LNCaP clone FGC (cell line): ENCODE measurements at regions not wholly inside any gene's neighbourhood (a gene's known extent, or its start where the extent isn't known, plus 50 kb on each side); places are given as distances from the start of the nearest gene placed in this dataset.

Source experiments
- DNase-seq: peaks from one replicate; pipeline ENCODE4 v3.0.0-alpha.2; 2011; ENCODE audit warnings: low read depth
- H3K4me3 ChIP-seq: 2 replicates; pipeline ENCODE4 v1.5.1; 2011; ENCODE audit warnings: mild to moderate bottlenecking, low read depth, low read length, control low read depth
- CTCF ChIP-seq: IDR thresholded peaks from 2 replicates; pipeline ENCODE4 v1.5.1; 2012; ENCODE audit warnings: mild to moderate bottlenecking; ENCODE audit not compliant: control insufficient read depth, insufficient read depth; ENCODE audit errors: extremely low read depth

GRCh38 chr15:93985176-93985575, 246.2 kb upstream of the MCTP2 start:
- no peak for TF ChIP-seq CTCF
- H3K4me3 ChIP-seq: no peak overlapping the region
- DNase-seq: no peak

- no peak for DNase-seq
- H3K4me3 ChIP-seq: no peak overlapping the region
- no peak for TF ChIP-seq CTCF
These were observed 247.8 kb upstream of the MCTP2 start for GRCh38 chr15:93983526-93983925.

GRCh38 chr15:93982226-93982727, 249.1 kb upstream of the MCTP2 start:
- no peak for DNase-seq
- H3K4me3 ChIP-seq: no peak overlapping the region
- TF ChIP-seq CTCF: no peak

- H3K4me3 ChIP-seq: no peak overlapping the region
- TF ChIP-seq CTCF: no peak
- DNase-seq: no peak
These were observed 249.7 kb upstream of the MCTP2 start for GRCh38 chr15:93981706-93982105.

- DNase-seq: no peak
- TF ChIP-seq CTCF: no peak
These were observed 251.0 kb upstream of the MCTP2 start for GRCh38 chr15:93980261-93980911.

GRCh38 chr15:93974804-93975481, 256.4 kb upstream of the MCTP2 start:
- no peak for DNase-seq
- H3K4me3 ChIP-seq: no peak overlapping the region
- peak; percentile 71 for TF ChIP-seq CTCF

More at GRCh38 chr15:93980261-93980911, 251.0 kb upstream of the MCTP2 start:
- H3K4me3 ChIP-seq: no peak overlapping the region
